ENCODE measurements at regions not wholly inside any gene's neighbourhood (a gene's known extent, or its start where the extent isn't known, plus 50 kb on each side); places are given as distances from the start of the nearest gene placed in this dataset.

DNA sequence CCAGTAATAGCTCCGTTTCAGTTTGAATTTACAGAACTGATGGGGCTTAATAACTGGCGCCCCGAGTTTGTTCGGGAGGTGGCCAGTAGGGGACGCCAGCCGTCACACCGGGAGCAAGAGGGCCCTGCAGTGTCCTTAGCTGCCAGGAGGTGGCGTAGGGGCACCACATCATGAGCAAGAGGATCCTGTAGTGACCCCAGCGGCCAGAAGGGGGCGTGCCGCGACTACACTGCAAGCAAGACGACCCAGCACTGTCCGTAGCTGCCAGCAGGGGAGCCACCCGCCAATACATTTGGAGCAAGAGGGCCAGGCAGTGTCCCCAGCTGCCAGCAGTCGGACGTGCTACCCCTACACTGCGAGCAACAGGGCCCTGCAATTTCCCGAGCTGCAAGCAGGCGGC is 663.7 kb upstream of the B3GAT1 start:
- in situ Hi-C loops (cut with HindIII; ENCODE audit: low sequenced_read_pairs), result no loop called here

DNA sequence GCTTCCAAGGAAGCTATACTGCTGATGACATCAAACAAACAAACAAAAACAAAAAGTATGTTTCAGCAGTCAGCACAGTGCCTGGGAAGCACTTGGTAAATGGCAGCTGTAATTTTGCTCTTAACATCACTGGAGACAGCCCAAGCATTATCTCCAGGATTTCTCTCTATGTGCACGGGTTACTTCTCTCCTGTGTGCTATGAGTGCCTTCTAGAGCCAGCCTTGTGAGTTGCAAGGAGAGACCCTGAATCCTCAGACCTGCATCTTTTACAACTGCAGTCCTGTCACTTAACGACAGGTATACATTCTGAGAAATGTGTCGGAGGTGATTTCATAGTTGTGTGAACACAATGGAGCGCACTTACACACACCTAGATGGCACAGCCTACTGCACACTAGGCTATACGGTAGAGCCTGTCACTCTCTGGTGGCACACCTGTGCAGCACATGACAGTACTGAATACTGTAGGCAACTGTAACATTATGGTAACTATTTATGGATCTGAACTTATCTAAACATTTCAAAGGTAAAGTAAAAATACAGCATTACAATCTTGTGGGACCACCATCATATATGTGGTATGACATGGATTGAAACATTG is 662.5 kb upstream of the B3GAT1 start:
- in situ Hi-C loops (cut with HindIII; ENCODE audit: low sequenced_read_pairs), result no loop called here

DNA sequence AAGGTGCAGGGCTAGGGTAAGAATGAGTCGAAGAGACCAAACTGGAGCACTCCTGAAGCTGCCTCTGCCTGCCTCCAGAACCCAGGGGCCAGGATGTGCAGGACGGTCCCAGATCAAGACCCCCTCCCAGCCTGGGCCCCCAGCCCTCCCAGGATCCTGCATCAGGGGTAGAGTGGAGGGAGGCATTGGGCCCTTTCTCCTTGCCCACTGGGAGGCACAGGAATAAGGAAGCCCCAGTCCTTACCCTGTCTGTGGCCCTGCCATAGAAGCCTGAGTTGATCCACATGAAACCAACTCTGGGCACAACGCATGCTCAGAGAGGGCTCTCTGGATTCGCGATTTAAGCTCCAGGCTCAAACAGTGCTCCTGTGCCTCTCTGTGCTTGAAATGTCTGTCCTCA is 661.8 kb upstream of the B3GAT1 start:
- in situ Hi-C loops (cut with HindIII; ENCODE audit: low sequenced_read_pairs), result no loop called here

DNA sequence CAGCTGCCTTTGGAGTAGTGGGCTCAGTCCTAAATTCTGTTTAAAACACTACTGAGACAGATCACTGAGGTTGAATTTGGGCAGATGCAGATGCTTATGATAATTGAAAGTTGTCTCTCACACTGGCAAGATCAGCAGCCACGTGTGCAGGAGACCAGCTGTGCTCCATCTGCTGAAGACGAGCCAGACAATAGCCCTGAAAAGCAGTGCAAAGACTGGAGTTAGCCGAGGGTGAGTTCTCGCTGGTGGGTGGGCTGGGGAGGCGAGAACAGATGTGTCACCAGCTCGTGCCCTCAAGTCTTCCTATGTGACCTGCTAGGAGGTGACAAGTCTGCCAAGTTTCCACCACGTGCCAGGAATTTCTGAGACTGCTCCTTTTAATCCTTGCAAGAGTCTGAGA is 661.3 kb upstream of the B3GAT1 start:
- in situ Hi-C loops (cut with HindIII; ENCODE audit: low sequenced_read_pairs), result no loop called here

DNA sequence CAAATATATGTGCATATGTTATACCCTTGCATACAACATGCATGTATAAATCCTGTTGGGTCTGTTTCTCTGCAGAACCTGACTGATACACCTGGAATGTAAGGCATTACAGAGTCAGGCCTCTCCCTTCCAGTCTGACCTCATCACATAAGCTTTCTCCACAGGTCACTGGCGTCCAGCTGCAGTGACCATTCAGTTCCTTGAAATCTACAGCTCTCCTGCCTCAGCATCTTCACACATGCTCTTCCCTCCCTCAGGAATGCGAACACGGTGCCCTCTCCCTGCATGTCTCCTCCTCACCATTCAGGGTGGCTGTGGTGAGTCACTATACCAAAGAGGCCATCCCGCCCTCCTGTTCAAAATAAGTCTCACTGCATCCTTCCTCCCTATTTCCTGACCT is 657.8 kb upstream of the B3GAT1 start:
- in situ Hi-C loops (cut with HindIII; ENCODE audit: low sequenced_read_pairs), result no loop called here

- in situ Hi-C loops (cut with HindIII; ENCODE audit: low sequenced_read_pairs), result no loop called here
Measured at GRCh38 chr11:135069063-135069462, 657.0 kb upstream of the B3GAT1 start.

DNA sequence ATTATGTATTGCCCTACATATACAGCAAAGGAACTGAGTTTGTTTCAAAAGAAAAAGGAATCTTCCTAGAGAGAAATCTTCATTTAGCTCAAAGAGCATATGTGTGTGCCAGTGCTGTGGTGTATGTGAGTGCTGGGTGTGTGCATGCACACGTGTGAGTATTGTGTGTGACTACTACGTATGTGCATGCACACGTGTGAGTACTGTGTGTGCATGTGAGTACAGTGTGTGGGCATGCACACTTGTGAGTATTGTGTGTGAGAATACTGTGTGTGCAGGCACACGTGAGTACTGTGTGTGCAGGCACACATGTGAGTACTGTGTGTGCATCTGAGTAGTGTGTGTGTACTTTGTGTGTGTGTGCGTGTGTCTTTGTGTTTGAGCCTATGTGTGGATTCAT is 651.0 kb upstream of the B3GAT1 start:
- in situ Hi-C loops (cut with HindIII; ENCODE audit: low sequenced_read_pairs), result no loop called here

- in situ Hi-C loops (cut with HindIII; ENCODE audit: low sequenced_read_pairs), result no loop called here
Measured at GRCh38 chr11:135061166-135061565, 649.1 kb upstream of the B3GAT1 start.

DNA sequence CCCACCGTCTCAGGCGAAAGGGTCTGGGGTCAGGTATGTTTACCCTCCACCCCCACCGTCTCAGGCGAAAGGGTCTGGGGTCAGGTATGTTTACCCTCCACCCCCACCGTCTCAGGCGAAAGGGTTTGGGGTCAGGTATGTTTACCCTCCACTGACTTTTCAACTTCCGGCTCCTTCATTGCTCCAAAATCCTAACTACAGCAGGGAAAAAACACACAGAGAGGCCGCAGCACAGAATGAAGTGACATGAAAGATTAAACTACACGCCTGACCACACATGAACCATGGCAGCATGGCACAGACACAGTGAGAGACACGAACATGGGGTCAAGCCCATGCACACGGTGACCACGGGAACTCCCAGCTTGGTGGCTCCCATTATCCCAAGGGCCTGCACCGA is 634.9 kb upstream of the B3GAT1 start:
- in situ Hi-C loops (cut with HindIII; ENCODE audit: low sequenced_read_pairs), result no loop called here

DNA sequence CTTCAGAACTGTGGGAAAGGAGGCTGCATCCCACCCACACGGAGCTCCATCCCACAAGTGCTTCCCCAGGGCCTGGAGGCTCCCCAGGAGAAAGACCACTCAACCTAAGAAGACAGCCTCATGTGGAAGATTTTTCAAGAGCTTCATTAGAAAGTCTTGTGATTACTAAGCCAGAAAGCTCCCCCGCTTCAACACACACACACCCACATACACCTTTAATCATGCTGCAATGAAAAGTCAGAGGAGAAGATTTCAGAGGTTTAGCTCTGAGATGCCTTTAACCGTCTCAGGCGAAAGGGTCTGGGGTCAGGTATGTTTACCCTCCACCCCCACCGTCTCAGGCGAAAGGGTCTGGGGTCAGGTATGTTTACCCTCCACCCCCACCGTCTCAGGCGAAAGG is 634.5 kb upstream of the B3GAT1 start:
- in situ Hi-C loops (cut with HindIII; ENCODE audit: low sequenced_read_pairs), result no loop called here

GRCh38 chr11:135043434-135043833 is 631.4 kb upstream of the B3GAT1 start:
- in situ Hi-C loops (cut with HindIII; ENCODE audit: low sequenced_read_pairs), result no loop called here

- in situ Hi-C loops (cut with HindIII; ENCODE audit: low sequenced_read_pairs), result no loop called here
Measured at GRCh38 chr11:135037828-135038227, 625.8 kb upstream of the B3GAT1 start.

GRCh38 chr11:135036488-135037297 is 624.7 kb upstream of the B3GAT1 start:
- in situ Hi-C loops (cut with HindIII; ENCODE audit: low sequenced_read_pairs), result no loop called here

DNA sequence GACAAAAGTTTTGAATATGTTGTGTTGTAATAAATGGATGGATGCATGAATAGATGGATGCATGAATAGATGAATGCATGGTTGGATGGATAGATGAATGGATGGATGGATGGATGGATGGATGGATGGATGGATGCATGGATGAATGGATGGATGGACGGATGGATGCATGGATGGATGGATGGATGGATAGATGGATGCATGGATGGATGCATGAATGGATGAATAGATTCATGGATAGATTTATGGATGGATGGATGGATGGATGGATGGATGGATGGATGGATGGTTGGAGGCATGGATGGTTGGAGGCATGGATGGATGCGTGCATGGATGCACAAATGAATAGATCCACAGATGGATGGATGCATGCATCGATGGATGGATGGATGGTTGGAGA is 623.2 kb upstream of the B3GAT1 start:
- in situ Hi-C loops (cut with HindIII; ENCODE audit: low sequenced_read_pairs), result no loop called here

DNA sequence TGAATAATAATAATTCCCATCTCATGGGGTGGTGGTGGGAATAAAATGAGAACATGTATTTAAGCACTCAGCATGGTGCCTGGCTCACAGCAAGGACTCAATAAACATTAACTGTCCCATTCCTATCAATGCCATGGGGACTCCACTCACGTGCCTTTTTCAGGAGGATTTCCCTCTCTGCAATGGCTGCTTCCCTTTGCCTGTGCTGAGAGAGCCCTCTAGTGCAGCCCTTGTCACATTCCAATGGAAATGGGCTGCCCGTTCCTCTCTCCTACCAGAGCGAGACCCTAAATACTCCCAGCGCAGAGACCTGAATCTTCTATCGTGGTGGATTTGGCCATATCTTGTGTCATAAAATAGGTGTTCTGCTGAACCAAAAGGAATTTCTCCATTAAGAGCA is 621.5 kb upstream of the B3GAT1 start:
- in situ Hi-C loops (cut with HindIII; ENCODE audit: low sequenced_read_pairs), result no loop called here

DNA sequence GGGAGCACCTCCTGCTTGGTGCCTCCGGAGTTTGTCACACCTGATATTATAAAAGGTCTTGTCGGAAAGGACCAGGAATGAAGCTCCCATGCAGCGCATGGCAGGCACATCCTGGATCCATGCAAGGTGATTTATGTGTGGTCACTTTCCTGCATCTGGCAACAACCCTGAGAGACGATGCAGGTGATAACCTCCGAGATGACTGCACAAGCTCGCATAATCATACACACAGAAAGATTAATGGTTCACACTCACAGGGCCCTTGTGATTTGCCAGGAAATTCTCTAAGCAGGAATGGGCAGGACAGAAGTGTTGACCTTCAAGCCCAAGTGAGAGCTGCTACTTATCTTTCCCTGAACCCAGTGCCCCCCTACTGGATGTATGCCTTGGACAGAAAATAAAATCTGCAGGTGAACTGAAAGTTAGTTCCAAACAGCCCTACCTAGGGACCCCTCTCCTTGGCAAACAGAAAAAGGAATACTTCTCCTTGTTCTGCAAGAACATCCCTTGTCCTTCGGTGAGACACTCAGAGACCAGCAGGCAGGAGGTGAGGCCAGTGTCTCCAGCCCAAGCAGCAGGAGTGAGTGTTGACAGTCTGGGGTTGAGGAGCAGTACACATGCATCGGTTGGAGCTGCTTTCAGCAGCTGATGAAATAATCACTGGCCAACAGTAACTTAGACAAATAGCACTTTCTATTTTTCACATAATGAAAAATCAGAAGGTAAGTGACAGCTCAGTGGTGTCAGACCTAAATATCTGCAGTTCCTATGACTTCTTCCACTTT is 619.4 kb upstream of the B3GAT1 start:
- in situ Hi-C loops (cut with HindIII; ENCODE audit: low sequenced_read_pairs), result no loop called here

GRCh38 chr11:135027461-135027860 is 615.4 kb upstream of the B3GAT1 start:
- in situ Hi-C loops (cut with HindIII; ENCODE audit: low sequenced_read_pairs), result no loop called here

DNA sequence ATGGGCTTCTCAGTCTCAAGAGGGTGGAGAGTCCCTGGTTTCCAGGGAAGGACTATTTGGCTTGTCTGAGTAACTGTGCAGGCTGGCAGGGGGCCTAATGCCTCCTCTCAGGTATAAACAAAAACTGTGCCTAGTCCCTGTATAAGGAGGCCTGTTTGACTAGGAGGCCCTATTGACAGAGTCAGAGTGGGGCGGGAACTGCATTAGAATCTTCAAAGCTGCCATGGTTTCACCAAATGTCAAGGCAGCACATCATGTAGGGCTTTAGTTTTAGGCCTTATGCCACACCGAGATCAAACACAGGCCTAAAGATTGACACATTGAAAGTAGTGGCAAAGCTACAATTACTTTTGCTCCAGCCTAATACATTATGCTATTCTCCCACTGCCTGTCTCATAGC is 611.5 kb upstream of the B3GAT1 start:
- in situ Hi-C loops (cut with HindIII; ENCODE audit: low sequenced_read_pairs), result no loop called here

DNA sequence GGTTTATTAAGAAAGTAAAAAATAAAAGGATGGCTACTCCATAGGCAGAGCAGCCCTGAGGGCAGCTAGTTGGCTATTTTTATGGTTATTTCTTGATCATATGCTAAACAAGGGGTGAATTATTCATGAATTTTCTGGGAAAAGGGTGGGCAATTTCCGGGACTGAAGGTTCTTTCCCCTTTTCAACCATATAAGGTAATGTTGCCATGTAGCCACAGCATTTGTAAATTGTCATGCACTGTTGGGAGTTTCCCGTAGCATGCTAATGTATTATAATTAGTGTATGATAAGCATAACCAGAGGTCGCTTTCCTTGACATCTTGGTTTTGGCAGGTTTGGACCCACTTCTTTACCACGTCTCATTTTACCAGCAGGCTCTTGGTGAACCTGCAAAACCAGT is 610.4 kb upstream of the B3GAT1 start:
- in situ Hi-C loops (cut with HindIII; ENCODE audit: low sequenced_read_pairs), result no loop called here

DNA sequence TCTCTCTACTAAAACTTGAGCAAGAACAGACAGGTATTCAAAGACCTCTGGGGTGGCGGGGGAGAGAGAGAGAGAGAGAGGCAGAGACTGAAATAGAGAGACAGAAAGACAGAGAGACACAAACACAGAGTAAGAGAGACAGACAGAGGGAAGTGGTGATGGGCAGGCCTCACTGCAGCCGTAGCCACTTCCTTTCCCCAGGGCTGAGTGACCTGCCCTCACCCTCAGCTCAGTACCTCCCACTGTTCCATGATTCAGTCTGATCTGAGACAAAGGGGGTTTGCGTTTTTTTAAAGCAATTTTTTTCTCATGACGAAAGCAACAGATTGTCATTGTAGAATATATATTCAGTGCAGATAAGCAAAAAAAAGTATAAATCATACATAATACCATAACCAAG is 607.9 kb upstream of the B3GAT1 start:
- in situ Hi-C loops (cut with HindIII; ENCODE audit: low sequenced_read_pairs), result no loop called here

GRCh38 chr11:135019343-135019871 is 607.4 kb upstream of the B3GAT1 start:
- in situ Hi-C loops (cut with HindIII; ENCODE audit: low sequenced_read_pairs), result no loop called here

GRCh38 chr11:135017296-135017695 is 605.3 kb upstream of the B3GAT1 start:
- in situ Hi-C loops (cut with HindIII; ENCODE audit: low sequenced_read_pairs), result no loop called here
